Stimulated activated naive CD8-positive, alpha-beta T cell treated with anti-CD3 and anti-CD28 coated beads, Interleukin-15, Interleukin-2, amounts not matched to agents 100 ng/mL and 50 ng/mL, for 24 hours (primary cell): ENCODE measurements at regions not wholly inside any gene's neighbourhood (a gene's known extent, or its start where the extent isn't known, plus 50 kb on each side); places are given as distances from the start of the nearest gene placed in this dataset.
"Not testable (repeated sequence)": the region's sequence is repeated elsewhere in the genome, so short reads cannot be mapped to it uniquely, and the experiment has no call there.

Experiments
- H3K27ac Mint-ChIP-seq: one replicate; pipeline ENCODE4 v1.8.0; 2021; ENCODE audit warnings: mild to moderate bottlenecking, mixed read lengths
- H3K27me3 Mint-ChIP-seq: one replicate; pipeline ENCODE4 v1.8.0; 2021; ENCODE audit warnings: mixed read lengths
- H3K36me3 Mint-ChIP-seq: one replicate; pipeline ENCODE4 v1.8.0; 2021; ENCODE audit warnings: low read depth, mixed read lengths
- H3K4me1 Mint-ChIP-seq: one replicate; pipeline ENCODE4 v1.8.0; 2021; ENCODE audit warnings: low read depth, mixed read lengths
- H3K4me3 Mint-ChIP-seq: one replicate; pipeline ENCODE4 v1.8.0; 2021; ENCODE audit warnings: mild to moderate bottlenecking, mixed read lengths
- H3K9me3 Mint-ChIP-seq: one replicate; pipeline ENCODE4 v1.8.0; 2021; ENCODE audit warnings: mixed read lengths

DNA sequence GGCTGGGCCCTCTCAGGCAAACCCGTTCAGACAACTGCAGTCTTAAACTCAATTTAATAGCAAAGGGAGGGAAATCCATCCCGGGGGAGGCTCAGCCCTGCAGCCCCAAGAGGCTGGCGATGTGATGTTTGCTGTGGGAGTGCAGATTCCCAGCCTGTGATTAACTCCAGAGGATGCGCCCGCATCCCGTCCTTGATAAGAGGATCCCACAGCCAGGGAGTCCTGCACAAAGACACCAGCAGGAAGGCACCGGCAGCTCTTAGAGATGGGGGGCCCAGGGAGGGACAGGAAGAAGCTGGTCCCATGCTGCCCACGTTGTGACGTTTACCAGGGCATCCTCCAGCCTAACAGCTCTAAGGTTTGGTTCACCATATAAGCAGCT lies 64.7 kb downstream of the MRPL36 start:
- H3K4me1 Mint-ChIP-seq: no peaks in the 10 kb centered on the region

DNA sequence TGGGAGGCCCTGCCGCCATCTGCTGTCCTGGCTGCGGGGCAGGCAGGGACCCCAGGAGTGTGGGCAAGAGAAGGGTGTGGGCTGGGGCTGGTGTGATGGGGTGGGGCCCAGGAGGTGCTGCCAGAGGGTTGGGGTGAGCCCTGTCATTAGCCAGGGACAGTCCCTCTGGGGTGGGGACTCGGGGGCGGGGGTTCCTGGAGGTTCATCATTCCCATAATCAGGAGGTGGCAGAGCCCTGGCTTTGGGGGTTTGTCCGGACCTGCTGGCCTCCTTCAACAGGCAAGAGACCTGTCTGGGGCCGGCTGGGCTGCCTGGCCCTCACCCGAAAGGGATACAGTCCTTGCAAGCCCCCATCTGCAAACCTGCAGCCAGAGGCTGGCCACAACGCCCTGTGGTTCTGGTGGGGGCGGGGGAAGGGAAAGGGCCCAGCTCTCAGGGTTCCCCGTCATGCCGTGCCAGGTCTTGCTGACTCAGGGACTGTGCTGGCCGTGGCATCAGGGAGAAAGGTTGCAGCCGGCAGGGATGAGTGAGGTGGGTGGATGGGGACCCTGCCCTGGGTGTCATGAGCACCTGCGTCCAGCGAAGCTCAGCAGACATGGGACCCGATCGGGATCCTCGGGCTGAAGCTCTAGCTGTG lies 65.2 kb downstream of the MRPL36 start:
- peaks cover 4% of the 10 kb centered on the region for H3K27me3 Mint-ChIP-seq
- no peaks in the 10 kb centered on the region for H3K4me1 Mint-ChIP-seq

More for the DNA sequence above, 64.7 kb downstream of the MRPL36 start:
- H3K27ac Mint-ChIP-seq: no peak overlapping the region
- H3K9me3 Mint-ChIP-seq: no peaks in the 10 kb centered on the region
- H3K4me3 Mint-ChIP-seq: no peak overlapping the region
- peaks cover 6% of the 10 kb centered on the region for H3K27me3 Mint-ChIP-seq
- no peaks in the 10 kb centered on the region for H3K36me3 Mint-ChIP-seq

DNA sequence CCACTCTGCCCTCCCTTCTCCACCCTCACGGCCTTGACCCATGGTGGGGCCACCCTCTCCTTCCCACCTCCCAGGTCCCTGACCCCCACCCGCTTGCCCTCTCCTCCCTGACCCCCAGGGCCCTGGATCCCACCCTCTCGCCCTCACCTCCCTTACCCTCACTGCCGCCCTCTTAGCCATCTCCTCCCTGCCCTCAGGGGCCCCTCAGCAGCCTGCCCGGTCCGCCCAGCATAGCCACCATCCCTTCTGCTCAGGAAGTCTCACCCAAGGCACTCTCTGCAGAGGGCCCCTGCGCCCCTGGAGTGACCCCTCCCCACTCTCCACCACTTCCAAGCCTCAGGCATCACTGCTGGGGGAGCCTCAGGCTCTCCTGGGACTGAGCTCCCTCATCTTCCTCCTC lies 66.3 kb downstream of the MRPL36 start:
- Mint-ChIP-seq H3K4me1 (no peaks in the 10 kb centered on the region), H3K9me3 (no peaks in the 10 kb centered on the region), H3K4me3 (no peak overlapping the region), H3K36me3 (no peaks in the 10 kb centered on the region), H3K27me3 (no peaks in the 10 kb centered on the region), H3K27ac (no peak overlapping the region)

More for the DNA sequence above, 65.2 kb downstream of the MRPL36 start:
- Mint-ChIP-seq H3K9me3 (no peaks in the 10 kb centered on the region), H3K27ac (no peak overlapping the region), H3K36me3 (no peaks in the 10 kb centered on the region), H3K4me3 (no peak overlapping the region)

DNA sequence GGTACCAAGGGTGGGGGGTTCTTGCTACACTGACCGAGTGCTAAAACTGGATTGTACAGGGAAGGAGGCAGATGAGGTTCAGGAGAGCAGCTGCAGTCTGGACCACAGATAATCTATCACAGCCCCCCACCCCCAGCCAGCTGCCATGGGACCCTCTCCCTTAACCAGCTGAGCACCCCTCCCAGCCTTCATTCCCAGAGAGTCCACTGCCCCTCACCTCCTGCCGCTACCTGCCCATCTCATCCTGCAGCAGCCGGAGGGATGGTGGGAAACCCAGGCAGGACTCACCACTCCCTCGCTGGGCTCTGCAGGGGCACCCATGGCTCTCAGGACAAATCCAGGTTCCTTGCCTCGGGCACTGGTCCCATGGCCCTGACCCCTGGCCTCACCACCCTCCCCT lies 66.7 kb downstream of the MRPL36 start:
- no peaks in the 10 kb centered on the region for H3K36me3 Mint-ChIP-seq
- H3K27ac Mint-ChIP-seq: no peak overlapping the region
- no peaks in the 10 kb centered on the region for H3K9me3 Mint-ChIP-seq
- no peak overlapping the region for H3K4me3 Mint-ChIP-seq
- H3K27me3 Mint-ChIP-seq: no peaks in the 10 kb centered on the region
- H3K4me1 Mint-ChIP-seq: no peaks in the 10 kb centered on the region

DNA sequence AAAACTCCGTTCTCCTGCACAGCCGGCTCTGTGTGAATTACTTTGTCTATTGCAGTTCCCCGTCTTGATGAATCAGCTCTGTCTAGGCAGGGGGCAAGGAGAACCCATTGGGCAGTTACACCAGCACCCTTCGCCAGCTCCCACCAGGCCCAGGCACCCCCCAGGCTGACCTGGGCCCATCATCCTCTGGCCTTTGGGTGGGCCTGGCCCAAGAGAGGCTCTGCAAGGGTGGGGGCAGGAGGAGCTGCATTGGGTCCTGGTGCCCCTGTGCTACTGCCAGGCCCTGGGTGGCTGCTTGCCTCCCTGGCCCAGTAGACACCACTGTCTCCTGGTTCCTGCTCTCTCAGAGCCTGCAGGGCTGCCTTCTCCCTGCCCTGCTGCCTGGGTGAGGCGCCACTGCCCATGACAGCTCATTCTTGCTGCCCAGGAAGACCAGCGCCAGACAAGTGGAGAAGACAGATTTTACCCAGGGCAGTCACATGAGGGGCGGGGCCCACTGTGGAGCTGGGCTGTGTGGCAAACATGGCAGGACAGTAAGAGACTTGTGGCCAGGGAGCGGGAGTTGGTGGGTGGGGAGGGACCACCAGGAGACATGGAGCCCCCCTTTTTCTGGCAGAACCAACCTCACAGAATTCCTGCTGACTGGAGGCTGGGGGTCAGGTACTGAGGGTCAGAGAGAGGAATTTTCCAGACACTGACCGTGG lies 67.2 kb downstream of the MRPL36 start:
- no peaks in the 10 kb centered on the region for H3K9me3 Mint-ChIP-seq
- no peaks in the 10 kb centered on the region for H3K4me1 Mint-ChIP-seq
- H3K27me3 Mint-ChIP-seq: no peaks in the 10 kb centered on the region
- H3K36me3 Mint-ChIP-seq: no peaks in the 10 kb centered on the region
- H3K27ac Mint-ChIP-seq: no peak overlapping the region
- no peak overlapping the region for H3K4me3 Mint-ChIP-seq

DNA sequence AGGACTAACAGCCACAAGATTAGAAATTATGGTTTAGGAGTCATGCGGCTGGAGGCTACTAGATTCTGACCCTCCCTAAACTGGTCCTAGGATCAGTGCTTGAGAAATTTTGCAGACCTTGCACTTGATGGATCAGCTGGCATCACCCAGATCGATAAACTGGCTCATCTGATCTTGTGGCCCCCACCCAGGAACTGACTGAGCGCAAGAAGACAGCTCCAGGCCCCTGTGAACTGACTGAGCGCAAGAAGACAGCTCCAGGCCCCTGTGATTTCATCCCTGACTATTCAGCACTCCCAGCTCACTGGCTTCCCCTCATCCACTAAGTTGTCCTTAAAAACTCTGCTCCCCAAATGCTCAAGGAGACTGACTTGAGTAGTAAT lies 67.8 kb downstream of the MRPL36 start:
- H3K27me3 Mint-ChIP-seq, H3K4me3 Mint-ChIP-seq, H3K4me1 Mint-ChIP-seq, H3K9me3 Mint-ChIP-seq, H3K27ac Mint-ChIP-seq, H3K36me3 Mint-ChIP-seq: not testable (repeated sequence)

DNA sequence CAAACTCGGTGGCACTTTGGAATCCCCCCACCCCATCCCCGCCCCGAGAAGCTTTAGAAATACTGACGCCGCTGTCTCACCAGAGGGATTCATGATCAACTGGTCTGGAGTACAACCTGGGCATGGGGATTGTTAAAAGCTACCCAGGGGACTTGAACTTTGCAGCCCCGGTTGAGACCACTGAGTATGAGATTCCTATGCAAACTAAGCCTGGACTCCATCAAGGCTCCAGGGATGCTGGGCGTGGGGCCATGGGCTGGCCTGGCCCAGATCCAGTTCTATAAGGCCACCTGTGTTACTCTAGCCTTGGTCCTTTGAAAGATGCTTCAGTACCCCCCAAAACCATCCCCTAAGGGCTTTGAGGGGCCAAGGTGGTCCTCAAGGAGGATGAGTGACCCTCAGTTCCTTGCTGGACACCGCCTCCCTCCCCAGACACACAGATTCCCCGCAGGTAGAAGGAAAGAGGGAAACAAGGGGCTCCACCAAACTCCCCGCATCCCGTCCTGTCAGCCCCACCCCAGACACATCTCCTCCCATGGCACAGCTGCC lies 68.5 kb downstream of the MRPL36 start:
- Mint-ChIP-seq H3K9me3 (no peaks in the 10 kb centered on the region), H3K27me3 (no peaks in the 10 kb centered on the region), H3K4me1 (no peaks in the 10 kb centered on the region), H3K4me3 (no peak overlapping the region), H3K36me3 (no peaks in the 10 kb centered on the region), H3K27ac (no peak overlapping the region)

DNA sequence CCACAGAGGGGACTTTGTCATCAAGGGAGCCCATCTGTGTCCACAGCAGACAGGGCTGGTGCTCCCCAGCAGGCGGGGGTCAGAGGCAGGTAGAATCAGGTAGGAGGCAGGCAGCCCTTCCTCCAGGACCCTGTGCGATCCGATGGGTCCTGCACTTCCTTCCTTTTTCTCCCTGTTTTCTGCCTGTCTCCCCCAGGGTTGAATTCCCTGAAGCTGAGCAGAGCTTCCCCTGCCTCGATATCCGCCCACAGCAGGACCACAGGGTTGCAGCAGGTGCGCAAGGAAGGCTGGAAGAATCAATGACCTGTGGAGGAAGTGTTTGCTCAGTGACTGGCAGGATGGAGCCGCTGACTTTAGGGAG lies 69.2 kb downstream of the MRPL36 start:
- H3K4me1 Mint-ChIP-seq: no peaks in the 10 kb centered on the region
- H3K27ac Mint-ChIP-seq: no peak overlapping the region
- no peaks in the 10 kb centered on the region for H3K9me3 Mint-ChIP-seq
- H3K4me3 Mint-ChIP-seq: no peak overlapping the region
- H3K36me3 Mint-ChIP-seq: no peaks in the 10 kb centered on the region
- no peaks in the 10 kb centered on the region for H3K27me3 Mint-ChIP-seq

DNA sequence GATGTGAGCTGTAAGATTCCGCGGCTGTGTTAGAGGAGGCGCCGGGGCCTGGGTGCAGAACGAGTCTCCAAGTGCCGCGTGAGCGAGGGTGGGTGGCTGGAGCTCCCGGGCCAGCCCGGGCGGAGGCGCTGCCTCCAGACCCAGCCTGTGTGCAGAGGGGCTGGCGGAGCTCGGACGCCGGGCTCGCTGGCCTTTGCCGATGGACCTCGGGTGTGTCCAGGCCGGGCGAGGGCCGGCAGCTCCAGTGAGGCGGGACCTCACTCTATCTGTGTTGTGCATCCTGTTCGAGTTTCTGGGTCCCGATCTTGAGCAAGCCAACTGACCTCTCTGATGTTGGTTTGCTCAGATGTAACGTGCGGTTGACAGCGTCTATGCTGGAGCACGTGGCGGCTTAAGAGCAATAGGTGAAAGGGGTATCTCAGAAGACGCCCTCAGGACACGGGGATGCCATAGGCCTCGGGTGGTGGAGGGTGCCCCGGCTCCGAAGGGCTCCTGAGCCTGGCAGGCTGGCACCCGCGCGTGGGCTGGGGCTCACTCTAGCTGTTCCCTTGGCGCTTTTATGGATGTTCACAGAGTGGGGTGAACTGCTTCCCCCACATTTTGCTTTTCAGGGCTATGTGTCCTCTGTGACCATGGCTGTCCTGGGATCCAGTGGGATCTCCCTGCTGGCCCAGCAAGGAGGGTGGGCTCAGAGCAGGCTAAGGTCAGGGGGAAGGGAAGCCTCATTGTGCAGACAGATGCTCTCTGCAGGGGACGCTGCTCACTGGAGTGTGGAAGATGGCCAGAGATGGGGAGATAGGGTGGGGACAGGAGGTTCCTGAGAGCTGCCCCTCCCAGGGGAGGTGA lies 69.8 kb downstream of the MRPL36 start:
- no peak overlapping the region for H3K4me3 Mint-ChIP-seq
- no peak overlapping the region for H3K27ac Mint-ChIP-seq
- no peaks in the 10 kb centered on the region for H3K9me3 Mint-ChIP-seq
- no peaks in the 10 kb centered on the region for H3K4me1 Mint-ChIP-seq
- H3K36me3 Mint-ChIP-seq: no peaks in the 10 kb centered on the region
- H3K27me3 Mint-ChIP-seq: no peaks in the 10 kb centered on the region

DNA sequence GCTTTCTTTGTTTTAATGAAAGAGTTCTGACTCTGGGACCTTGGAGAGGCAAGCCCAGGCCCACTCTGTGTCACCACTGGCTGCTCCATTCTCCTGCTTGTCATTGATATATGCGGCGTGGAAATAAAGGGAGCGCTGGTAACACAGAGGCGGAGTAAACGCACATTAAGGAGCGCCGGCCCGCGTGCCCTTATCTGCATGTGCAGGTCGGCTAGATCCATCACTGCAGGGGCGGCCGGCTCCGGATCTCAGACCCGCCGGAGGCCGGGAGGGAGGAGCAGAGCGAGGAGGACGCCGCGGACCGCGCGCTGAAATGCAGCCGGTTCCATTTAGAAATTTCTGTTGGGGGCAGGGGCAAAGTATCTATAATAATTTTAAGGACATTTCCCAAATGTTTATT lies 70.8 kb downstream of the MRPL36 start:
- H3K27ac Mint-ChIP-seq: no peak overlapping the region
- H3K4me1 Mint-ChIP-seq: no peaks in the 10 kb centered on the region
- H3K4me3 Mint-ChIP-seq: no peak overlapping the region
- no peaks in the 10 kb centered on the region for H3K36me3 Mint-ChIP-seq
- H3K9me3 Mint-ChIP-seq: no peaks in the 10 kb centered on the region
- H3K27me3 Mint-ChIP-seq: no peaks in the 10 kb centered on the region

DNA sequence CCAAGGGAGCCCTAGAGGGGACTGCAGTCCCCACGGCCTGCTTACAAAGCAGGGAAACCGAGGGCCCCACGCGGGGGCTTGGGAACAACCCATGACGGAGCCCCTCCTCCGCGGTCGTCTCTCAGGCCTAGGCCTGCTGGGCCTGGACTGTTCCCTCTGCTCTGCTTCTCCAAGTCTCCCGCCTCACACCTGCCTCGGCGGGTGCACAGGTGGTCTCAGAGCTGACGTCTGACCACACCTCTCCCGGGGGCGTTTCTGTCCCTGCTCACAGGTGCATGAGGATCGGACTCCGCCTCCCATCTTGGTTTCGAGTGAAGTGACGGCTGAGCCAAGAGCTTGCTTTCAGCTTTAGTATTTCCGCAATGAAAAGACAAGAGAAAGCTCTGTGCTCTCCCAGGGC lies 72.1 kb downstream of the MRPL36 start:
- Mint-ChIP-seq H3K4me1 (no peaks in the 10 kb centered on the region), H3K27ac (no peak overlapping the region), H3K27me3 (no peaks in the 10 kb centered on the region), H3K9me3 (no peaks in the 10 kb centered on the region), H3K36me3 (no peaks in the 10 kb centered on the region), H3K4me3 (no peak overlapping the region)

DNA sequence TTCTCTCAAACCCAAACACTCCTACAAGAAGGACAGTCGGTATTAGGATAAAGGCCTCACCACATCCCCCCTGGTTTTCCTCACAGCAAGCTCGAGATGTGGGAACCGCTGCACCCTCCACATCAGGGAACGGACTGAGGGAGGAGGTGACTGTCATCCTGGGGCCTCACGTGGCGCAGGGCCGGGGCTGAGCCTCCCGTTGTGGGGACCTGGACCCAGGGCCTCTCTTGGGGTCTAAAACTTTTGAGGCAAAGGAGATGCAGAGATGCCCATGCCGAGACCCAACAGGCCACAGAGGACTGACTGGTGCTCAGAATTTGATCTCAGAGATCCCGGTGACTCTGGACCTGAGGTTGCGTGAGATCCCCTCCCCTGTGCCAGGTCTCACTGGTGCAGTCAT lies 72.7 kb downstream of the MRPL36 start:
- H3K9me3 Mint-ChIP-seq: no peaks in the 10 kb centered on the region
- no peaks in the 10 kb centered on the region for H3K4me1 Mint-ChIP-seq
- H3K36me3 Mint-ChIP-seq: no peaks in the 10 kb centered on the region
- H3K27ac Mint-ChIP-seq: no peak overlapping the region
- H3K27me3 Mint-ChIP-seq: no peaks in the 10 kb centered on the region
- H3K4me3 Mint-ChIP-seq: no peak overlapping the region

DNA sequence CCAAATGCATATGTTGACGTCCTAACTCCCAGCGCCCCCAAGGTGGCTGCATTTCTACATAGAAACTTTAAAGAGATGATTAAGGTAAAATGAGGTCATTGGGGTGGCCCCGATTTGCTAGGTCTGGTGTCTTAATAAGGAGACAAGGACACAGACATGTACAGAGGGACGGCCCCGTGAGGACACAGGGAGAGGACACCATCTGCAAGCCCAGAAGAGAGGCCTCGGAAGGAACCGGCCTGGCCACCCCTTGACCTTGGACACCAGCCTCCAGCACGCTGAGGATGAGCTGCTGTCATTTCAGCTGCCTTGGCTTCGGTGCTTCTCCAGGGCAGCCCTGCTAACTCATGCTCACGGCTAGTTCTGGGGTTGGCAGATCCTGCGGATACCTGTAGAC lies 73.2 kb downstream of the MRPL36 start:
- no peak overlapping the region for H3K4me3 Mint-ChIP-seq
- no peaks in the 10 kb centered on the region for H3K27me3 Mint-ChIP-seq
- no peaks in the 10 kb centered on the region for H3K9me3 Mint-ChIP-seq
- no peaks in the 10 kb centered on the region for H3K36me3 Mint-ChIP-seq
- no peaks in the 10 kb centered on the region for H3K4me1 Mint-ChIP-seq
- H3K27ac Mint-ChIP-seq: no peak overlapping the region

DNA sequence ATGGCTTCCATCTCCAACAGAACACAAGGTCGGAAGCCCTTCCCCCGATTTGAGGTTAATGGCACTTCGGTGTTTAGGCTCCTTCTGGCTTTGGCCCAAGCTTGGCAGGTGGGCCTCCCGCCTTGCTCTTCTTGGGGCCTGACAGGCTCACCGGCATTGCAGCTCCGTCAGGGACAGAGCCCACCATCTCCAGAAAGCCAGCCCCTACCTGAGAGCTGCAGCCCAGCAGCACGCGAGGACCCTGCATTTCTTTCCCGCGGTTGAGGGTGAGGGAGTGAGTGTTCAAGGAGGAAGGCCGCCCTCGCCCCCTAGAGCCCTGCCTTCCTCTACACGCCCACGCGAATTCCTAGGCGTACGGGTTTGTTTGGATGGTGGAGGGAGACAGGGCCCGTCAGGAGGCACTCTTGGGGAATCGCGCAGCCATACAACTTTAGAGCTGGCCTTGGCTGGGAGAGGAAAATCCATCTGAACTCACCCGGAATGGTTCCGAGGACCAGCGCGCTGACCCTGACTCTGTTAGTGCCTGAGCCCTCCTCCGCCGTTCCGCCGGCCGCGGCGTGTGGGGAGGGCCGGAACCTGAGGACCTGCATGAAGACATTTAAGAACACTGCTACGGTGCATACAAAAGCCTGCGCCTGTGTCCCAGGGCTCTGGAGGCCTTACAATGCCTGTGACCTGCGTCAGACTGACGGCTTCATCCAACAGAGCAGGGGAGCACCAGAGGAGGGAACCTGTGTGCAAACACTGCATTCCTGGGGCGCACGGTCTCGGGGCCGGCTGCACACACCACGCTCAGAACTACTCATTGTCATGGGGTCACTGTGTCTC lies 73.8 kb downstream of the MRPL36 start:
- Mint-ChIP-seq H3K4me1 (no peaks in the 10 kb centered on the region), H3K9me3 (no peaks in the 10 kb centered on the region), H3K36me3 (no peaks in the 10 kb centered on the region)

More for the DNA sequence above, 73.8 kb downstream of the MRPL36 start:
- Mint-ChIP-seq H3K27me3 (peaks cover 3% of the 10 kb centered on the region), H3K4me3 (no peak overlapping the region), H3K27ac (no peak overlapping the region)
